Astrocyte of the hippocampus (primary cell): ENCODE measurements at regions not wholly inside any gene's neighbourhood (a gene's known extent, or its start where the extent isn't known, plus 50 kb on each side); places are given as distances from the start of the nearest gene placed in this dataset.
"Not testable (repeated sequence)": the region's sequence is repeated elsewhere in the genome, so short reads cannot be mapped to it uniquely, and the experiment has no call there.

Source experiments
- DNase-seq: peaks from one replicate; pipeline ENCODE4 v3.0.0; 2011; ENCODE audit warnings: low read depth, low spot score

GRCh38 chr19:30684613-30685012, 312.4 kb downstream of the ZNF536 start:
- DNase-seq = no peak

- peak; percentile 89 for DNase-seq
Observed at GRCh38 chr19:30682999-30683536, 310.9 kb downstream of the ZNF536 start.

GRCh38 chr19:30682146-30682998, 310.2 kb downstream of the ZNF536 start:
- no peak for DNase-seq

GRCh38 chr19:30681162-30682100, 309.2 kb downstream of the ZNF536 start:
- no peak for DNase-seq

- DNase-seq = not testable (repeated sequence)
Observed at GRCh38 chr19:30680399-30680798, 308.2 kb downstream of the ZNF536 start.

- DNase-seq = no peak
Observed at GRCh38 chr19:30679789-30680188, 307.6 kb downstream of the ZNF536 start.

- no peak for DNase-seq
Observed at GRCh38 chr19:30679153-30679702, 307.0 kb downstream of the ZNF536 start.

- no peak for DNase-seq
Observed at GRCh38 chr19:30678168-30678567, 306.0 kb downstream of the ZNF536 start.

- no peak for DNase-seq
Observed at GRCh38 chr19:30677702-30678101, 305.5 kb downstream of the ZNF536 start.

GRCh38 chr19:30676990-30677679, 305.0 kb downstream of the ZNF536 start:
- DNase-seq = no peak

GRCh38 chr19:30675086-30675485, 302.9 kb downstream of the ZNF536 start:
- no peak for DNase-seq

- DNase-seq = no peak
Observed at GRCh38 chr19:30674656-30675055, 302.5 kb downstream of the ZNF536 start.

GRCh38 chr19:30673336-30673735, 301.2 kb downstream of the ZNF536 start:
- DNase-seq = no peak

- no peak for DNase-seq
Observed at GRCh38 chr19:30672926-30673325, 300.7 kb downstream of the ZNF536 start.

GRCh38 chr19:30671622-30672051, 299.5 kb downstream of the ZNF536 start:
- DNase-seq = peak; percentile 33

- no peak for DNase-seq
Observed at GRCh38 chr19:30671367-30671619, 299.1 kb downstream of the ZNF536 start.

- DNase-seq = no peak
Observed at GRCh38 chr19:30670562-30671366, 298.6 kb downstream of the ZNF536 start.

GRCh38 chr19:30670011-30670329, 297.8 kb downstream of the ZNF536 start:
- DNase-seq = no peak

- peak; percentile 67 for DNase-seq
Observed at GRCh38 chr19:30669329-30670010, 297.3 kb downstream of the ZNF536 start.

GRCh38 chr19:30668521-30669155, 296.5 kb downstream of the ZNF536 start:
- no peak for DNase-seq
